Peyer's patch (tissue), 4 donors: ENCODE measurements at regions not wholly inside any gene's neighbourhood (a gene's known extent, or its start where the extent isn't known, plus 50 kb on each side); places are given as distances from the start of the nearest gene placed in this dataset.

ENCODE experiments used
- DNase-seq, 3 donors: peaks; one replicate each; pipeline ENCODE4 v3.0.0-alpha.2; 2017 to 2019
- H3K27ac ChIP-seq, 4 donors: fragments of 200-600 bp; sonication (generic); one replicate each; pipeline ENCODE4 v1.5.1; 2016 to 2019
- H3K27me3 ChIP-seq, 2 donors: fragments of 200-600 bp; sonication (generic); one replicate each; pipeline ENCODE4 v1.5.1; 2019
- H3K36me3 ChIP-seq, 3 donors: fragments of 200-600 bp; sonication (generic); one replicate each; pipeline ENCODE4 v1.5.1; 2016 to 2019
- H3K4me1 ChIP-seq, 4 donors: fragments of 200-600 bp; sonication (generic); one replicate each; pipeline ENCODE4 v1.5.1; 2016 to 2019
- H3K4me3 ChIP-seq, 4 donors: fragments of 200-600 bp; sonication (generic); 1 replicate in 3 of 4; 2 replicates in 1 of 4; pipeline ENCODE4 v1.5.1; 2016 to 2019; ENCODE audit warnings: mild to moderate bottlenecking in 1 of 4
- H3K9me3 ChIP-seq, 4 donors: fragments of 200-600 bp; sonication (generic); one replicate each; pipeline ENCODE4 v1.5.1; 2016 to 2019; ENCODE audit warnings: mild to moderate bottlenecking in 1 of 4
- CTCF ChIP-seq, 6 experiments: fragments of 450-650 bp in 4 of 6; fragments of 200-600 bp in 2 of 6; sonication (generic) in 1 of 6; IDR thresholded peaks; one replicate each; pipeline ENCODE4 v1.5.1; 2017 to 2019; ENCODE audit warnings: antibody characterized with exemption in 6 of 6, mild to moderate bottlenecking in 3 of 6, moderate library complexity in 1 of 6
- POLR2A ChIP-seq, 2 donors: fragments of 450-650 bp; IDR thresholded peaks; one replicate each; pipeline ENCODE4 v1.5.1; 2017; ENCODE audit warnings: antibody characterized with exemption in 2 of 2, mild to moderate bottlenecking in 2 of 2, moderate library complexity in 2 of 2
- small RNA-seq, 2 donors: library from RNA; depleted of rRNA; stranded (forward); fragments of <200 nt; gene quantifications; one replicate each; pipeline ENCODE3, GENCODE V24; 2016

- no peaks in the 10 kb centered on the region for H3K27me3 ChIP-seq
- no peaks in the 10 kb centered on the region for H3K36me3 ChIP-seq
- no peaks in the 10 kb centered on the region for H3K9me3 ChIP-seq
- H3K4me1 ChIP-seq, result no peaks in the 10 kb centered on the region
- no peak for DNase-seq
- H3K27ac ChIP-seq, result no peak overlapping the region
- H3K4me3 ChIP-seq, result no peak overlapping the region
- TF ChIP-seq CTCF (IDR thresholded peaks at IDR 0.05), result no peak
- no peak for TF ChIP-seq POLR2A (IDR thresholded peaks at IDR 0.05)
These were observed 53.2 kb upstream of the SIAH1 start for GRCh38 chr16:48438414-48438813.

GRCh38 chr16:48435906-48436305 is 50.7 kb upstream of the SIAH1 start:
- H3K27ac ChIP-seq, result no peak overlapping the region
- H3K27me3 ChIP-seq, result no peaks in the 10 kb centered on the region
- no peak for TF ChIP-seq CTCF (IDR thresholded peaks at IDR 0.05)
- no peak for TF ChIP-seq POLR2A (IDR thresholded peaks at IDR 0.05)
- DNase-seq, result no peak
- H3K9me3 ChIP-seq, result no peaks in the 10 kb centered on the region
- no peak overlapping the region for H3K4me3 ChIP-seq
- H3K4me1 ChIP-seq, result peaks cover 0 to 18% (median 0%) of the 10 kb centered on the region in 4 donors
- H3K36me3 ChIP-seq, result no peaks in the 10 kb centered on the region

- Histone ChIP-seq H3K4me3 (no peak overlapping the region), H3K36me3 (no peaks in the 10 kb centered on the region), H3K4me1 (peaks cover 0 to 18% (median 0%) of the 10 kb centered on the region in 4 donors), H3K27ac (no peak overlapping the region), H3K27me3 (no peaks in the 10 kb centered on the region), H3K9me3 (no peaks in the 10 kb centered on the region)
- no peak for TF ChIP-seq CTCF (IDR thresholded peaks at IDR 0.05)
- no peak for DNase-seq
These were observed 50.1 kb upstream of the SIAH1 start for GRCh38 chr16:48435318-48435680.

Small RNA genes lying in the stretch of these regions (small RNA-seq; reads per million reads assigned to genes)
- 0 reads per million in 2 donors for gene AC026470.1
